HepG2 (cell line): ENCODE measurements at regions not wholly inside any gene's neighbourhood (a gene's known extent, or its start where the extent isn't known, plus 50 kb on each side); places are given as distances from the start of the nearest gene placed in this dataset.

ENCODE experiments used
- KDM4B ChIP-seq: sonication (generic); formaldehyde crosslinking; IDR thresholded peaks from 2 replicates; pipeline ENCODE4 v1.4.0; 2020; ENCODE audit warnings: missing genetic modification reagents
- KDM5A ChIP-seq: fragments of 200-600 bp; sonication (generic); IDR thresholded peaks from 2 replicates; pipeline ENCODE4 v1.7.0; 2018; ENCODE audit warnings: antibody characterized with exemption, mild to moderate bottlenecking, low read length, borderline replicate concordance
- ZNF274 ChIP-seq: sonication (generic); formaldehyde crosslinking; IDR thresholded peaks from 2 replicates; pipeline ENCODE4 v1.5.1; 2020; ENCODE audit warnings: mild to moderate bottlenecking, missing genetic modification reagents
- TF ChIP-seq, protein P1 (sequence below): sonication (generic); formaldehyde crosslinking; IDR thresholded peaks from 2 replicates; pipeline ENCODE4 v1.9.0; 2021; ENCODE audit warnings: missing genetic modification reagents, borderline replicate concordance
- TF ChIP-seq, protein P2 (sequence below): sonication (generic); formaldehyde crosslinking; IDR thresholded peaks from 2 replicates; pipeline ENCODE4 v1.4.0; 2020; ENCODE audit warnings: missing genetic modification reagents, borderline replicate concordance

- TF ChIP-seq ZNF274 (CRISPR knock-in tag) (no peak), KDM5A (no peak), KDM4B (CRISPR knock-in tag) (no peak)
- TF ChIP-seq, protein P1, sequence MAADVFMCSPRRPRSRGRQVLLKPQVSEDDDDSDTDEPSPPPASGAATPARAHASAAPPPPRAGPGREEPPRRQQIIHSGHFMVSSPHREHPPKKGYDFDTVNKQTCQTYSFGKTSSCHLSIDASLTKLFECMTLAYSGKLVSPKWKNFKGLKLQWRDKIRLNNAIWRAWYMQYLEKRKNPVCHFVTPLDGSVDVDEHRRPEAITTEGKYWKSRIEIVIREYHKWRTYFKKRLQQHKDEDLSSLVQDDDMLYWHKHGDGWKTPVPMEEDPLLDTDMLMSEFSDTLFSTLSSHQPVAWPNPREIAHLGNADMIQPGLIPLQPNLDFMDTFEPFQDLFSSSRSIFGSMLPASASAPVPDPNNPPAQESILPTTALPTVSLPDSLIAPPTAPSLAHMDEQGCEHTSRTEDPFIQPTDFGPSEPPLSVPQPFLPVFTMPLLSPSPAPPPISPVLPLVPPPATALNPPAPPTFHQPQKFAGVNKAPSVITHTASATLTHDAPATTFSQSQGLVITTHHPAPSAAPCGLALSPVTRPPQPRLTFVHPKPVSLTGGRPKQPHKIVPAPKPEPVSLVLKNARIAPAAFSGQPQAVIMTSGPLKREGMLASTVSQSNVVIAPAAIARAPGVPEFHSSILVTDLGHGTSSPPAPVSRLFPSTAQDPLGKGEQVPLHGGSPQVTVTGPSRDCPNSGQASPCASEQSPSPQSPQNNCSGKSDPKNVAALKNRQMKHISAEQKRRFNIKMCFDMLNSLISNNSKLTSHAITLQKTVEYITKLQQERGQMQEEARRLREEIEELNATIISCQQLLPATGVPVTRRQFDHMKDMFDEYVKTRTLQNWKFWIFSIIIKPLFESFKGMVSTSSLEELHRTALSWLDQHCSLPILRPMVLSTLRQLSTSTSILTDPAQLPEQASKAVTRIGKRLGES (CRISPR knock-in tag) = no peak
- TF ChIP-seq, protein P2, sequence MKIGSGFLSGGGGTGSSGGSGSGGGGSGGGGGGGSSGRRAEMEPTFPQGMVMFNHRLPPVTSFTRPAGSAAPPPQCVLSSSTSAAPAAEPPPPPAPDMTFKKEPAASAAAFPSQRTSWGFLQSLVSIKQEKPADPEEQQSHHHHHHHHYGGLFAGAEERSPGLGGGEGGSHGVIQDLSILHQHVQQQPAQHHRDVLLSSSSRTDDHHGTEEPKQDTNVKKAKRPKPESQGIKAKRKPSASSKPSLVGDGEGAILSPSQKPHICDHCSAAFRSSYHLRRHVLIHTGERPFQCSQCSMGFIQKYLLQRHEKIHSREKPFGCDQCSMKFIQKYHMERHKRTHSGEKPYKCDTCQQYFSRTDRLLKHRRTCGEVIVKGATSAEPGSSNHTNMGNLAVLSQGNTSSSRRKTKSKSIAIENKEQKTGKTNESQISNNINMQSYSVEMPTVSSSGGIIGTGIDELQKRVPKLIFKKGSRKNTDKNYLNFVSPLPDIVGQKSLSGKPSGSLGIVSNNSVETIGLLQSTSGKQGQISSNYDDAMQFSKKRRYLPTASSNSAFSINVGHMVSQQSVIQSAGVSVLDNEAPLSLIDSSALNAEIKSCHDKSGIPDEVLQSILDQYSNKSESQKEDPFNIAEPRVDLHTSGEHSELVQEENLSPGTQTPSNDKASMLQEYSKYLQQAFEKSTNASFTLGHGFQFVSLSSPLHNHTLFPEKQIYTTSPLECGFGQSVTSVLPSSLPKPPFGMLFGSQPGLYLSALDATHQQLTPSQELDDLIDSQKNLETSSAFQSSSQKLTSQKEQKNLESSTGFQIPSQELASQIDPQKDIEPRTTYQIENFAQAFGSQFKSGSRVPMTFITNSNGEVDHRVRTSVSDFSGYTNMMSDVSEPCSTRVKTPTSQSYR (CRISPR knock-in tag) = no peak
Observed at GRCh38 chr4:28001698-28002097, 1141.1 kb downstream of the STIM2 start.
